Upper lobe of right lung (tissue), 1 donor: ENCODE measurements at regions not wholly inside any gene's neighbourhood (a gene's known extent, or its start where the extent isn't known, plus 50 kb on each side); places are given as distances from the start of the nearest gene placed in this dataset.

ENCODE experiments used
- ATAC-seq: fragments of 200-7000 bp; cut with Tn5 transposase; one replicate; pipeline ENCODE4 v1.9.1; 2020; ENCODE audit warnings: mild to moderate bottlenecking, moderate library complexity
- DNase-seq: peaks from one replicate; pipeline ENCODE4 v3.0.0-alpha.2; 2020
- H3K27ac ChIP-seq: fragments of 200-600 bp; one replicate; pipeline ENCODE4 v1.8.0; 2022
- H3K27me3 ChIP-seq: fragments of 200-600 bp; one replicate; pipeline ENCODE4 v1.8.0; 2022; ENCODE audit warnings: mild to moderate bottlenecking
- H3K36me3 ChIP-seq: fragments of 200-600 bp; one replicate; pipeline ENCODE4 v1.8.0; 2022
- H3K4me1 ChIP-seq: fragments of 200-600 bp; one replicate; pipeline ENCODE4 v1.8.0; 2022
- H3K4me3 ChIP-seq: fragments of 200-600 bp; one replicate; pipeline ENCODE4 v1.8.0; 2022; ENCODE audit warnings: mild to moderate bottlenecking
- H3K9me3 ChIP-seq: fragments of 200-600 bp; one replicate; pipeline ENCODE4 v1.8.0; 2022
- CTCF ChIP-seq: fragments of 200-600 bp; IDR thresholded peaks from one replicate; pipeline ENCODE4 v1.8.0; 2022; ENCODE audit warnings: antibody characterized with exemption
- intact Hi-C: fragments of 100-400 bp; cut with DNase I; formaldehyde crosslinking; loops from one replicate; pipeline ENCODE4 v1.11.0; 2022
- donor health status: DM: no; HTN: yes; CAD: no; lungs with severe emphysema.

- H3K9me3 ChIP-seq, result no peaks in the 10 kb centered on the region
- DNase-seq, result no peak
- intact Hi-C loops, result no loop called here
- H3K27me3 ChIP-seq, result no peaks in the 10 kb centered on the region
- no peak overlapping the region for H3K4me3 ChIP-seq
- no peaks in the 10 kb centered on the region for H3K36me3 ChIP-seq
- H3K27ac ChIP-seq, result no peak overlapping the region
- H3K4me1 ChIP-seq, result no peaks in the 10 kb centered on the region
- no peak for ATAC-seq
- TF ChIP-seq CTCF, result no peak
Measured at GRCh38 chr10:121667948-121668313, 69.7 kb upstream of the FGFR2 start.

GRCh38 chr10:121665809-121666208 is 67.6 kb upstream of the FGFR2 start:
- H3K27ac ChIP-seq, result no peak overlapping the region
- ATAC-seq (no peak), DNase-seq (no peak)
- H3K36me3 ChIP-seq, result no peaks in the 10 kb centered on the region
- H3K4me3 ChIP-seq, result no peak overlapping the region
- intact Hi-C loops, result no loop called here
- no peaks in the 10 kb centered on the region for H3K9me3 ChIP-seq
- no peaks in the 10 kb centered on the region for H3K27me3 ChIP-seq
- H3K4me1 ChIP-seq, result no peaks in the 10 kb centered on the region
- TF ChIP-seq CTCF, result no peak

- intact Hi-C loops, result no loop called here
- H3K9me3 ChIP-seq, result no peaks in the 10 kb centered on the region
- no peak for DNase-seq
- no peak overlapping the region for H3K4me3 ChIP-seq
- no peak for TF ChIP-seq CTCF
- H3K36me3 ChIP-seq, result no peaks in the 10 kb centered on the region
- ATAC-seq, result no peak
- H3K27ac ChIP-seq, result no peak overlapping the region
- H3K4me1 ChIP-seq, result no peaks in the 10 kb centered on the region
- no peaks in the 10 kb centered on the region for H3K27me3 ChIP-seq
Measured at GRCh38 chr10:121664671-121665070, 66.4 kb upstream of the FGFR2 start.

GRCh38 chr10:121662945-121663917 is 65.0 kb upstream of the FGFR2 start:
- DNase-seq, result no peak
- ATAC-seq, result no peak
- H3K4me1 ChIP-seq, result no peaks in the 10 kb centered on the region

GRCh38 chr10:121662531-121662930 is 64.3 kb upstream of the FGFR2 start:
- intact Hi-C loops, result no loop called here
- no peaks in the 10 kb centered on the region for H3K4me1 ChIP-seq
- DNase-seq (peak; percentile 21), ATAC-seq (no peak)
- H3K36me3 ChIP-seq, result no peaks in the 10 kb centered on the region
- H3K27me3 ChIP-seq, result no peaks in the 10 kb centered on the region
- H3K4me3 ChIP-seq, result no peak overlapping the region
- TF ChIP-seq CTCF, result no peak
- no peaks in the 10 kb centered on the region for H3K9me3 ChIP-seq
- no peak overlapping the region for H3K27ac ChIP-seq

More at GRCh38 chr10:121662945-121663917, 65.0 kb upstream of the FGFR2 start:
- intact Hi-C loops, result no loop called here
- Histone ChIP-seq H3K9me3 (no peaks in the 10 kb centered on the region), H3K4me3 (no peak overlapping the region), H3K27me3 (no peaks in the 10 kb centered on the region), H3K27ac (no peak overlapping the region), H3K36me3 (no peaks in the 10 kb centered on the region)
- TF ChIP-seq CTCF, result no peak
